Endothelial cell of umbilical vein (primary cell): ENCODE measurements at regions not wholly inside any gene's neighbourhood (a gene's known extent, or its start where the extent isn't known, plus 50 kb on each side); places are given as distances from the start of the nearest gene placed in this dataset.

Source experiments
- EZH2 ChIP-seq: IDR thresholded peaks from 2 replicates; pipeline ENCODE4 v1.6.1; 2012; ENCODE audit warnings: borderline replicate concordance, low read depth, mild to moderate bottlenecking, moderate library complexity, low read length, inconsistent platforms; ENCODE audit not compliant: severe bottlenecking
- FOS ChIP-seq: IDR thresholded peaks from 2 replicates; pipeline ENCODE4 v1.6.1; 2011; ENCODE audit warnings: mild to moderate bottlenecking, low read length, moderate library complexity, borderline replicate concordance; ENCODE audit not compliant: insufficient read depth
- GATA2 ChIP-seq: IDR thresholded peaks from 2 replicates; pipeline ENCODE4 v1.7.0; 2011; ENCODE audit warnings: low read depth, mild to moderate bottlenecking, moderate library complexity, mixed read lengths, low read length; ENCODE audit not compliant: insufficient read length, insufficient read depth
- JUN ChIP-seq: IDR thresholded peaks from 2 replicates; pipeline ENCODE4 v1.6.1; 2011; ENCODE audit warnings: borderline replicate concordance, low read depth; ENCODE audit not compliant: insufficient read length, insufficient read depth
- MYC ChIP-seq: IDR thresholded peaks from one replicate; pipeline ENCODE4 v1.6.1; 2011; ENCODE audit warnings: mild to moderate bottlenecking, low read depth, low read length
- POLR2A ChIP-seq: IDR thresholded peaks from 2 replicates; pipeline ENCODE4 v1.6.1; 2012; ENCODE audit warnings: low read depth, mild to moderate bottlenecking, control low read depth, low read length
- POLR2AphosphoS5 ChIP-seq: IDR thresholded peaks from 2 replicates; pipeline ENCODE4 v1.6.1; 2012; ENCODE audit warnings: low read depth, mild to moderate bottlenecking, control low read depth, low read length, moderate library complexity; ENCODE audit not compliant: insufficient read depth
- TF ChIP-seq, protein P1 (sequence below): IDR thresholded peaks from 2 replicates; pipeline ENCODE4 v1.6.1; 2011; ENCODE audit not compliant: insufficient read depth, insufficient read length
- TF ChIP-seq, protein P2 (sequence below), 2 donors: IDR thresholded peaks; 1 replicate in 1 of 2; 2 replicates in 1 of 2; pipeline ENCODE4 v1.5.1; 2011; ENCODE audit warnings: low read length in 2 of 2, mild to moderate bottlenecking in 2 of 2, moderate library complexity in 2 of 2, control low read depth in 1 of 2, inconsistent platforms in 1 of 2, low read depth in 1 of 2; ENCODE audit not compliant: insufficient read depth in 1 of 2; ENCODE audit errors: extremely low read depth in 1 of 2

DNA sequence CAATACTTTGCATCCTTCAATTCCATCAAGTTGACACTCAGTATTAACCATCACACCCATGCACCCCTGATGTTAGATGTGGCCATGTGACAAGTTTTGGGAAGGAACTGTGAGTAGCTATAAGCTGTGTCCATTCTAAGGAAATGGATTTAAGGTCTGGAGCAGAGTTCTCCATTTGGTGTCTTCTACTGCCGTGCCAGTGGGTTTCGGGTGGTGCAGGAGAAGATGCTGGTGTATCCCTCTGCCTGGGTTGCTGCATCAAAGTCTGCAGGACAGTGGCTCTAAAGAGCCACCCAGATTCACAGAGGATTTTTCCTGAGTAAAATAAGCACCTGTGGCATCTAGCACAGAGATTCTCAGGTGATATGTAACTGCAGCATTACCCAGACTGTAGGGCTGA is 105.7 kb upstream of the IRS2 start:
- TF ChIP-seq EZH2 (no peak), MYC (no peak), POLR2A (no peak), POLR2AphosphoS5 (no peak), JUN (no peak), FOS (no peak), GATA2 (no peak)
- TF ChIP-seq, protein P1, sequence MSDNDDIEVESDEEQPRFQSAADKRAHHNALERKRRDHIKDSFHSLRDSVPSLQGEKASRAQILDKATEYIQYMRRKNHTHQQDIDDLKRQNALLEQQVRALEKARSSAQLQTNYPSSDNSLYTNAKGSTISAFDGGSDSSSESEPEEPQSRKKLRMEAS: no peak
- TF ChIP-seq, protein P2, sequence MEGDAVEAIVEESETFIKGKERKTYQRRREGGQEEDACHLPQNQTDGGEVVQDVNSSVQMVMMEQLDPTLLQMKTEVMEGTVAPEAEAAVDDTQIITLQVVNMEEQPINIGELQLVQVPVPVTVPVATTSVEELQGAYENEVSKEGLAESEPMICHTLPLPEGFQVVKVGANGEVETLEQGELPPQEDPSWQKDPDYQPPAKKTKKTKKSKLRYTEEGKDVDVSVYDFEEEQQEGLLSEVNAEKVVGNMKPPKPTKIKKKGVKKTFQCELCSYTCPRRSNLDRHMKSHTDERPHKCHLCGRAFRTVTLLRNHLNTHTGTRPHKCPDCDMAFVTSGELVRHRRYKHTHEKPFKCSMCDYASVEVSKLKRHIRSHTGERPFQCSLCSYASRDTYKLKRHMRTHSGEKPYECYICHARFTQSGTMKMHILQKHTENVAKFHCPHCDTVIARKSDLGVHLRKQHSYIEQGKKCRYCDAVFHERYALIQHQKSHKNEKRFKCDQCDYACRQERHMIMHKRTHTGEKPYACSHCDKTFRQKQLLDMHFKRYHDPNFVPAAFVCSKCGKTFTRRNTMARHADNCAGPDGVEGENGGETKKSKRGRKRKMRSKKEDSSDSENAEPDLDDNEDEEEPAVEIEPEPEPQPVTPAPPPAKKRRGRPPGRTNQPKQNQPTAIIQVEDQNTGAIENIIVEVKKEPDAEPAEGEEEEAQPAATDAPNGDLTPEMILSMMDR (IDR thresholded peaks at IDR 0.05; ENCODE audit: extremely low read depth in 1 of 2, insufficient read depth in 1 of 2, low read depth in 1 of 2, low read length in 2 of 2): no peak
